Heart left ventricle (tissue), 13 donors: ENCODE measurements at regions not wholly inside any gene's neighbourhood (a gene's known extent, or its start where the extent isn't known, plus 50 kb on each side); places are given as distances from the start of the nearest gene placed in this dataset.

Source experiments
- POLR2A ChIP-seq, 2 donors: fragments of 450-650 bp; IDR thresholded peaks; one replicate each; pipeline ENCODE4 v1.6.1; 2017; ENCODE audit warnings: antibody characterized with exemption in 2 of 2, mild to moderate bottlenecking in 2 of 2, moderate library complexity in 2 of 2
- TF ChIP-seq, protein P1 (sequence below), 12 donors: fragments of 200-600 bp; sonication (generic) in 4 of 12; IDR thresholded peaks; one replicate each; pipeline versions ENCODE4 v1.5.0 to v1.8.0; 2018 to 2022; ENCODE audit warnings: antibody characterized with exemption in 12 of 12, mild to moderate bottlenecking in 5 of 12
- donor health status: ischemic (EF 13 %, LVEDD 7.1; RV severe dilation, severe dysfunction).
- donor health status: DM: no; HTN: yes; CAD: no.
- donor health status: DM: no; HTN: no; CAD: no.
- donor health status: ischemic (EF 25% LVEDD 6.9; RV normal size, moderate dysfunction).
- donor health status: ischemic (EF 25% LVEDD 5.7; RV mildly dilated, moderate dysfunction).
- donor health status: ischemic (EF 35%, LVEDD 5.7; RV mildly dilated, moderate dysfunction).
- donor health status: nonischemic (EF 11% LVEDD 7.7; RV severe dilation, severe dysfunction).
- donor health status: DM: yes; HTN: yes; CAD: no.
- donor health status: PGD.
- donor health status: ischemic (EF 29% LVEDD 5.4; RV normal size, mild dysfunction).
- donor health status: nonischemic (EF 23%, LVEDD 6.1; RV moderate dilation, normal function).

DNA sequence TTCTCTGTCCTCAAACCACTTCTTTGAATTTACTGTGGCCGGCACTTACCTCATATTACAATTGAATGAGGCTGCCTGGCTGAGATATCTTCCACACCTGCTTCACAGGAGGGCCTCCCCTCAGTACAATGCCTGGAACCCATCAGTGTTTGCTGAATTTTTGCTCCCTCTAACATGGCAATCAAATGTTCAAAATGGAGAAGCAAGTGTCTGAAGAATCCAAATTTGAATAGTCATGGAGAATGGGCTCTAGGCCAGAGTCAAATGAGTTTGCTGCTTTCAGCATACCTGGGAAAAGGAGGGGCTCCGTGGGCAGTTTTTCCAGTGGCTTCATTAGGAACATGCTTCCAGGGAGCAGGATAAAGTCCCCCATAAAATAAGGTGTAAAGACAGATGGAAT, 564.8 kb downstream of the UTRN start:
- TF ChIP-seq, protein P1, sequence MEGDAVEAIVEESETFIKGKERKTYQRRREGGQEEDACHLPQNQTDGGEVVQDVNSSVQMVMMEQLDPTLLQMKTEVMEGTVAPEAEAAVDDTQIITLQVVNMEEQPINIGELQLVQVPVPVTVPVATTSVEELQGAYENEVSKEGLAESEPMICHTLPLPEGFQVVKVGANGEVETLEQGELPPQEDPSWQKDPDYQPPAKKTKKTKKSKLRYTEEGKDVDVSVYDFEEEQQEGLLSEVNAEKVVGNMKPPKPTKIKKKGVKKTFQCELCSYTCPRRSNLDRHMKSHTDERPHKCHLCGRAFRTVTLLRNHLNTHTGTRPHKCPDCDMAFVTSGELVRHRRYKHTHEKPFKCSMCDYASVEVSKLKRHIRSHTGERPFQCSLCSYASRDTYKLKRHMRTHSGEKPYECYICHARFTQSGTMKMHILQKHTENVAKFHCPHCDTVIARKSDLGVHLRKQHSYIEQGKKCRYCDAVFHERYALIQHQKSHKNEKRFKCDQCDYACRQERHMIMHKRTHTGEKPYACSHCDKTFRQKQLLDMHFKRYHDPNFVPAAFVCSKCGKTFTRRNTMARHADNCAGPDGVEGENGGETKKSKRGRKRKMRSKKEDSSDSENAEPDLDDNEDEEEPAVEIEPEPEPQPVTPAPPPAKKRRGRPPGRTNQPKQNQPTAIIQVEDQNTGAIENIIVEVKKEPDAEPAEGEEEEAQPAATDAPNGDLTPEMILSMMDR (IDR thresholded peaks at IDR 0.05), result no peak
- no peak for TF ChIP-seq POLR2A (IDR thresholded peaks at IDR 0.05)
